GM18502 (cell line): ENCODE measurements at regions not wholly inside any gene's neighbourhood (a gene's known extent, or its start where the extent isn't known, plus 50 kb on each side); places are given as distances from the start of the nearest gene placed in this dataset.

ENCODE experiments used
- ATAC-seq: cut with Tn5 transposase; IDR thresholded peaks from one replicate; pipeline ENCODE4 v1.9.1; 2021; ENCODE audit warnings: mild to moderate bottlenecking; ENCODE audit not compliant: unreplicated experiment, poor library complexity

DNA sequence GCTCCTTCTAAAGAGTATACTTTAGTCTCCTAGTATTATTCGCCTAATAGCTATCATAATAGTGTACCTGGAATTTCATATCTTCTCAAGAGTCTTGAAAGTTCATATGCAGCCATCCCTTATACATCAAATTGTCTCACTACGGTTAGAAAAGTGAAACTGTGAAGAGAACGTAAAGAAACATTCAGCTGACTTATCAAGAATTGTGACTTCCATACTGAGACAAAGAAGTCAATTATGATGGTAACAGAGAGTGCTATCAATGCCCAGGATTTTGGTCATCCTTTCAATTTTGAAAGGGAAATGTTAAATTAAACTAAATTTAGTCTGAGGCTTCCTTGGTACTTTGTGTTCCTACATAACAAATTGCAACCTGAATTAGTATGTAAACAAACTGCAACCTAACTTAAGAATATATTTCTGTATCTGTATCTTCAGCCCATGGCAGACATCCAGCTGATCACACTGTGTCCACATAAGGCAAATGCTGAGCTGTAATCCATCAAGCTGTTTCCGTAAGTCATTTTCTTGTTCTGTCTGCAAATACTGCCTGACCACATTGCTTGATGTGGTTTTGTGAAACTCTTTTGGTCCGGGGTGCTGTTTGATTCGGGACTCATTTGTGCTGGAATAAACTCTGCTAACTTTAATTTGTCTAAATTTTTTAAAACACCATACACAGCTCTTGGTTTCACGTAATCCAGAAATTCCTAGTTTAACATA lies 469.6 kb downstream of the SI start:
- no peak for ATAC-seq

DNA sequence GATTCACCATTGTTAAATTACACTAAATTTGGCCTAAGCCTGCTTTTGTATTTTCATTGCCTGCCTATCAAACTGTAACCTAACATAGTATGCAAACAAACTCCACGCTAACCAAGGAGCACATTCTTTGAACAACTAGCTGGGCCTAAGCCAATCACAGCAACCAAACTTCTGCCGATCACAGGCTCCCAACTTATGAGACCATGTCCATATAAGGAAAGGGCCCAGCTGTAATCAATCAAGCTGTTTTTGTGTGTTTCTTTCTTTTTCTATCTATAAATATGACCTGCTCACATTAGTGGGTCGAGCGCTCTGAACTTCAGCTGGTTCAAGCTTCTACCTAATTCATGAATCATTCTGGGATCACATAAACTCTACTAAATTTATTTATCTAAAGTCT lies 473.6 kb downstream of the SI start:
- ATAC-seq: no peak

DNA sequence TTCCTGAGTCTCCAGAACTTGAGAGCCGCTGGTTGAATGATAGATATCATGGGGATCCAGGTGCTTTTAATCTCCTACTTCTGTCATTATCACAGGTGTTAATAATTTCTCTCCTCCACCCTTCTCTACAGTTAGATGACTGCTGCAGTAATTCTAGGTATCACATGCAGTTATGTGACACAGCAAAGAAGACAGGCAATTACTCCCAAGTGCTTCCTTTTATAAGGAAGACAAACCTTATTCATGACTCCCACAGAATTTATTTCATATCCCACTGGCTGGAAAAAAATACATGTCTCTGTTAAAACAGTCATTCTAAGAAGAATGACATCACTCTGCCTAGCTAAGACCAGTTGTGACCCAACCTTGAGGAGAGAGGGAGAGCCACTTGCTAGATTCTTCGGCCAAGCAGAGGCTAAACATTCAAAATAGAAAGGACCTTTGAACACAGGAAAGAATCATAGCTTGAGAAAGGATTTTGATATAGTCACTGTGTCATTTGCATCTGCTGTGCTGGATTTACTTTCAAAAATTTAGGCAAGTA lies 500.6 kb downstream of the SI start:
- no peak for ATAC-seq

DNA sequence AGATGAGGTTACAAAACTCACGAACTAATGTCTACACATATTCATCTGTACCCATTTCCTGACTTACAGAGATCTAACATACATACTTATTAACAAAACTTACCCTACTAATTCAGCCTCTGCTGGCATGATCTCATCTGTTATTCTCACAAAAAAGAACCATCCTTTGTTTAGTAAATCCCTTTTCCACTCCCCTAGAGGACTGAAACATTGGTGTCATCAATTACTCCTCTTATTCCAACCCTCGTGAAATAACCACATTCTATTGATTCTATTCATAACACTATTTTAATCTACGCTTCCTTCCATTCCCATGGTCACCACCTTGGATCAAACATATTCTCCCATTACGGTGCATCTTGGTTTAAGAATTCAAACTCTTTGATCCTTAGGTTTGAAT lies 505.9 kb downstream of the SI start:
- ATAC-seq: no peak

DNA sequence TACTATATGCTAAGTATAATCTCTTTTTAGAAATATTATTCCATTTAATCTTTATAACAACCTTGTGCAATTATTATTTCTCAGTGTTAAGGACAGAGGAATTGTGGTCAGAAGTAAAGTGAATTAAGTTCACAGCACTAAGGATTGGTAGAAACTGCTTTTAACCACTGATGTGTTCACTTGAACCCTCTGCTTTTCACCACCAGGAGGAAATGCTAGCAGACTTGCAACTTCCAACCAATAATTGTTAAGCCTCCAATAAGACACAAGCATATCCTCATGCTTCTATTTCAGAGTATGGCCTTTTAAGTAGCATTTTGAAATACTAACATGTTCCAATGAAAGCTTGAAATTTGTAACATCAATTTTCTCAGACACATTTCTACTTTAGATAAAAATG lies 527.4 kb downstream of the SI start:
- no peak for ATAC-seq

DNA sequence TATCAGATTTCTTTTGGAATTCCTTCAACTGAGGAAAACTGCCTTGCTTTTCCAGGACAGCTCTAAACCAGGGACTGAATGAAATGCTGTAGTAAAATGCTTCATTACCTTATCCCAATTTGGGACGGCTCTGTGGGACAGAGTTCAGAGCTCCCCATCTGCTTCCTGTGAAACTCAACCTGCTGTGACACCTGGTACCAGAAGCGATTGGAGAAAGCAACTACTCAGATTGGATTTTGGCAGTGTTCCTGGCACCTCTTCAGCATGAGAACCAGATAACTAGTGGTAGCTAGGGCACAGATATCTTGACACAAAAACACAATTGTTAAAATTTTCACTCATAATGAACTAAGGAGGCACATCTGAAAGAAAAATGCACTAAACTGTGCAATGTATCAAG lies 539.1 kb downstream of the SI start:
- ATAC-seq: no peak

DNA sequence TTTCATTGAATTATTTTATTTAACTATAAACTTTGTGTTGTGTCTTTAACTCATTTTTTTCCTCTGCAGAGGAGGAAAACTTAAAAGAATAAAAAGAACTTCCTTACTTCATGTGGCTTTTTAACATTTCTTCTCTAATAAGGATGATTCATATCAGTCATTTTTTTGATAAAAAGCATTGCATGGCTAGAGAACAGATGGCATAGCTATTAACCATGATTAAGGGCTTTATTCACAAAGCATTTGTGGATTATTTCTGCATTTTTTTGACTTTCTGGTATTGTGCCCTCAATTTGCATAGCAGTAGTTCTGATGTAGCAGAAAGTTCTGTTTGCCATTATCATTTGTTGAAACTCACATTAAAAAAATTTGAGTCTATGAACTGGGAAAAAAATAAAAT lies 540.8 kb downstream of the SI start:
- no peak for ATAC-seq

DNA sequence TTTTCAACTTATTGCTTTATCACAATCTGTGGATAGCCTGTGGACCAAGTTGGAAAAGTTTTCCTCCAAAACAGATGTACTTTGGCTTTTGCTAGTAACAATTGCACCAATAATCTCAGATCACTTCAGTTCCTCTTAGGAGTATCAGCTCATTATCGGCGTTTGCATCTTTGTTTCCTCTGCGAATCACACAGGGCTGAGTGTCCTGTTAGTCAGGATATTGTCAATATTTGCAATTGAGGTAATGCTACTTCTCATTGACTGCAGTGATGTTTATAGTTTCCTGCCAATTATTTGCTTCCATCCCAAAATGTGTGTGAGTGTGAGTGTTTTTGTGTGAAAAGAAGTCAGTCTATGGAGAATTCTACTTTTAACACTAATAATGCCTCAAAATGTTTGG lies 545.0 kb downstream of the SI start:
- no peak for ATAC-seq

DNA sequence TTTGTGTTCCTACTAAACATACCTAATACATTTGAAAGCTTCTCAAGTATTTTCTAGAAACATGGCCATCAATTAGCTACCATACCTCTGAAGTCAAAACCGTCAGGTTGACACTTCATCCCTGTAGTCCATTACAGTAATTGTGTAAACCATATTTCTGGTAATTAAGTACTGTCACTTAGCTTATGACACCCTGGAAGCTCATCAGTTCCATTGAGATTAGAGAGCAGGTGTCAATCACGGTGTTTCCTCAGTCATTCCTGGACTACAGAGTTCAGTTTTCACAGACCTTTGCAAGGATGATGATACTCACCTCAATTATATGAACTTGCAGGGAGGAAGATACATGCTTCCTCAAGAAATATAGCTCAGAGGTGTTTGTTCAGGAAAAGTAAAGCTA lies 552.0 kb downstream of the SI start:
- no peak for ATAC-seq

DNA sequence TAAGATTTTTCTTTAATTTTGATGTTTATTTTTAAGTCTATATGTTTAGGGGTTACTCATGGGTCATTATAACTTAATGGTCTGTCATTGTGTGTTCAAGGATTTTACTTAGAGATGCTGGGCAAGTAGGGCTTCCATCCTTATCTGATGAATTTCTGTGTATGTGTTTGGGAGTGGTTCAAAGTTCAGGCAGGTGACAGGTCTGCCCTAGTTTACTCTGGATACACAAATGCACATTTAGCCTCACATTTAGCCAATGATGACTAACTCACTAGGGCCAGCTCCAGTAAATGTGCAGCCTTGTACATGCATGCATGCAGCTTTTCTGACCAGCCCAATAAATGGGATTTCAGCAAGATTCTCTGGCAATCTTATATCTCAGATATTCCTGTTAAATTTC lies 554.1 kb downstream of the SI start:
- no peak for ATAC-seq

DNA sequence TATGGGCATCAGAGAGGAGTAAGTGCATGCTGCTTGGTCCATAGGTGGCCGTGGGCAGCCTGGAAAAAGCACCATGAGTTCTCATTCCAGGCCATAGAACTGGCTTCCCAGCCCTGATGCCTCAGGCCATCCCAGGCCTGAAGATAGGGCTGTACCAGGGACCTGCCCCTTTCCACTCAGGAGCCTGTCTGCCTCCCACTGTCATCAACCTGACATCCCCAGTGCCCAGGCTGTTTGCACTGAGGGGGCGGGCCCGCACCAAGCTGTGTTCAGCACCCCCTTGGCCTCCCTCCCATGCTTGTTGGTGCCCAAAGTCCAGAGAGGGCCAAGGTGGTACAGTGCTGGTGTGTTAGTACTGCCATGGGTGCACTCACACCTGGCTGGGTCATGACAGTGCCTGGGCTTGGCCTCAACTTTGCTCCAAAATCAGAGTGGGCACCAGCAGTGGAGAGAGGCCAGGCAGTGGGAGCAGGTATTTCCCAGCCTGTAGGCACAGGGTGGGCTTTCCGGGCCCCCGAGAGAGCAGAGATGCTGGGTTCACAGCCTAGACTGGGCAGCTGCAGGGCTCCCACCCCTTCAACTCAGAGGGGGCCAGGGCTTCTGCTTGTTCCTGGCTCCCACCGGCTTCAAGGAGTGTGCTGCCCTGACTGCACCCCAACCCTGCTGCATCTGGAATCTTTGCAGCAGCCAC lies 556.1 kb downstream of the SI start:
- ATAC-seq: no peak

DNA sequence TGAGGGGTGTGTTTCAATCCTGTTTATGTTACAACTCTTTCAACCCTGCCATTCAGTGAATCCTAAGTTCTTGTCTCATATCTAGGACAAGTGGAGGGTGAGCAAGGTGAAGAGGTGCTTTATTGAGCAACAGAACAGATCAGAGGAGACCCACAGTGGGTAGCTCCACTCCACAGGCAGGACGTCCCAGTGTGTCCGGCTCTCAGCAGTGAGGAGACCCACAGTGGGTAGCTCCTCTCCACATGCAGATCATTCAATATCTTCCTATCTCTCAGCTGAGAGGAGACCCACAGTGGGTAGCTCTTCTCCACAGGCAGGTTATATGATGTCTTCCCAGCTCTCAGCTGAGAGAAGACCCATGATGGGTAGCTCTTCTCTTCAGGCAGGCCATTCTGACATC lies 556.7 kb downstream of the SI start:
- ATAC-seq: no peak

DNA sequence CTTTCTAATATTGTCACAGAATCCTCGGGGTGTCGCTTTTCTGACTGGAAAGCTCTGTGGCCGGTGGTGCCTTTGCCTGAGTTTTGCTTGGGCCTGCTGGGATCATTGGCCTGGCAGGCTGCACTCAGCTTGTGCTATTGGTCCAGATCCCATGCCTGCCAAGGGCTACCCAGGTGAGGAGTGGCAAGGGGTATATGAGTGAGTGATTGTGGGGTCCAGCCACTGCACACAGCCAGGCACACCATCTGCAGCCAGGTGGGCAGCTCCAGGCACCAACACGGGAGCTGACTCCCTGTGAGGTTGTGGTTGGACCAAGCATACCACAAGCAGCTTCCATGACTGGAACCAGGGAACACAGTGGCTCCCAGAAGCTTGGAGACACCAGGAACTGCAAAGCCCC lies 557.2 kb downstream of the SI start:
- no peak for ATAC-seq

DNA sequence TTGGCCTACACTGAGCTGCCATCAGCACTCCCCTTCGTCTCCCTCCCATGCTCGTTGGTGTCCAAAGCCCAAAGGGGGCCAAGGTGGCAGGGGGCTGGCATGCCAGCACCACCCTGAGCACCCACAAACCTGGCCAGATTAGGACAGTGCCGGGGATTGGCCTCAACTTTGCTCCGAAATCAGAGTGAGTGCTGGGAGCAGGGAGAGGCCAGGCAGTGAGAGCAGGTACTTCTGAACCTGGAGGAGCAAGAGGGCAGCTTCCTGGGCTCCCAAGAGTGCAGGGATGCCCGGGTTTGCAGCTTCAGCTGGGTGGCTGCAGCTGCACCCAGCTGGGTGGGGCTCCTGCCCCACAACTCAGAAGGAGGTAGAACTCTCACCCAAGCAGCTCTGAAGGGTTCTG lies 563.0 kb downstream of the SI start:
- no peak for ATAC-seq

DNA sequence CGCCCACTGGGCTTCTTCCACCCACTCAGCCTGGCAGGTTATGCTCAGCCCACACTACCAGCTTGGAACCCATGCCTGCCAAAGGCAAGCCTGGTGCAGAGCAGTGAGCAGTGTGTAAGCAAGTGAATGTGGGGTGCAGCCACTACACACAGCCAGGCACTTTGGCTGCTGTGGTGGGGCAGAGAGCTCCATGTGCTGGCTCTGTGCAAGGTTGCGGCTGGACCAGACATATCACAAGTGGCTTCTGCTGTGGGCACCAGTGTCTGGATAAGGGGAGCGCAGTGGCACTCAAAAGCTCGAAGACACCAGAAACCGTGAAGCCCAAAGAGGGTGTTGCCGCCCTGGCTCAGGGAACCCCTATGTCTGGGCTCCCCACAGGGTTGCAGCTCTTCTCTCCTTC lies 563.7 kb downstream of the SI start:
- no peak for ATAC-seq

DNA sequence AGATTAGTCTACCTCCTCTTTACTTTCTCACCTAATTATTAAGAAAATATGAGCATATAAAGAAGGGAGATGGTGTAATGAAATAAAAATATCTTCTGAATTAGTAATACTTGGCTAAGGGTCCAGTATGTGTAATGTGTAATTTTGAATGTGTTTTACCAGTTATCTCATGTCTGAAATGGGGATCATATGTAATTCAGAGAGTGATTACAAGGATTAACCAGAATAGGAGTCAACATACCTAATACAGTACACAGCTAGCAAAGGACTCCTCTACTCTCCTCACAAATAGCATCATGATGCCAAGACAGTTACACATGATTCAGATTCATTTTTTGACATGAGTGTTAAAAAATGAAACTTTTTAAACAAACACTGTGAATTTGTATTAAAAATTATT lies 570.4 kb downstream of the SI start:
- ATAC-seq: no peak

DNA sequence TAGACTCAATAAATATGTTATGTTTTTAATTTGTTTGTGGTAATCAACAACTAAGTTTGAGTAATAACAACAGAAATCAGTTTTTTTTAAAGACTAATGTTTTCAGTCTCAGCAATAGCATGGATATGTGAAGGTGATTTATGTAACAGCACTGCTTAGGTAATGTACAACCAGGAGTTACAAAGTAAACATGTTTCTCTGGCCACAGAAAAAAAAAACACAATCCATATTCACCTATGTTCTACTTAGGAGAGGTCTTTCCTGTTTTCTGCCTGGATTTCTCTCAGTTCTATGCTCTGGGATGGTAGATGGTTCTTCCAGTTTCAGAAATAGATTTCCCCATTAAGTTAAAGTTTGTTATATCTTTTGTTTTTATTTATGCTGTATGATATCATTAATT lies 579.4 kb downstream of the SI start:
- no peak for ATAC-seq

DNA sequence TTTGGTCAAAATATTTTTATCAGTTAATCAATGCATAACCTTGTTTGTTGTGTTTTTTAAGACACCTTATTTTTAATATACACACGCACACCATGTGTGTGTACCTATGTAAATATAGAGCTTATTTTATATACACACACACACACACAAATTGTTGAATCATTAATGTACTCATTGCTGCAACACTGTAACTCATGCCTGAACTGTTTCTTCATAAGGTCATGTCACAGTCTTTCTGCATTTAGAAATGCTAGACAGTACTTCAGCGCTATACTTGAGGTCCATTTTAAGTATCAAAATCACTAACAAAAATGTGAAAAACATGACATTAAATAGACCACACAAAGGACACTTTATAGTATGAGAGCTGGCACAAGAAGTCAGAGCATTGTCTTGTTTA lies 589.4 kb downstream of the SI start:
- no peak for ATAC-seq

DNA sequence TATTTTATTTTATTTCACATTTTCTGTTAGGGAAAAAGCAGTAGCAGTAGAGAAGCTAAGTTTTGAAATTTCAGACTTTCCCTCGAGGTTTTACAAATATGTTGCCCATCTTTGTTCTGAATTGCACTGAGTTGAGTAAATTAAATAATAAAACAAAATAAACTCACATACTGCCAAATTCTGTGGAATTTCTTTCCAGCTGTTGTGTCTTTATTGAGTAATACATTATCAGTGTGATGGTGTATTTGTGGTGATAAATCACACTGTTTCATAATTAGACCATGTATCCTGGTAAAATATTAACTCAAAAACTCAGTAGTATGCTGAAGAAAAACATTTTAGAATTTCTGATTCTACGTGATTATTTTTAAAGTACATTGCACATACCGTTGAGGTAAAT lies 592.1 kb downstream of the SI start:
- no peak for ATAC-seq

DNA sequence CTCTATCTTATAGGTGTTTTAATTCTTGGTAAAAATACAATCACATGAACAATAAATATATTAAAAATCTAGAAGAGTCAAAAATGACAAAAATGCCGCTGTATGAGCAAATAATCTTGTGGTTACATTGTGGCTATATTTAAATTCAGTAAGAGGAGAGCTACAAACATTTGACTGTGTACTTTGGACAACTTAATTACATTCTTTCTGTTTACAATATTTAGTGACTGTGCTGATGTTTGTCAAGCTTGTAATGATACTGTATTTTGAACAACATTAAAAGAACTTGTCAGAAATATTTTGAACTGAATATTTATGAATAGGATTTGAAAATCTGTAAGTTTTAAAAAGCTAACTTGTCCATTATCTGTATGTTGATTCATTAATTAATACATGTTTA lies 598.3 kb downstream of the SI start:
- ATAC-seq: no peak

DNA sequence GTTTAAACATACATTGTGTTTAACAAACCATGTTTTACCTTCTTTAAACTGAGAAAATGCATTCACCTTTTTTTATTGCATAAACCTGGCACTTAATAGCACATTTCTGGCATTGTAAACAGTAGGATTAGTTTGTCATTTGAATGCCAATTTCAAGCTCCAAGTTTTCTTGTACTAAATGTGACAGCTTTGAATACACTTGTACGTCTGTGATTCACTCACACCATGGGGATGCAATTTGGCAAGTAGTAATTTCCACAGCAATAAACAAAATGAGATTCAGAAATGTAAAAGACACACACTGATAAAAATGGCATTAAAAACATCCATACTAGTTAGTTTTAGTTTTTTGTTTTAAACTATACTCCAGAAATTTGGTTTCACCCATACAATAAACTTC lies 598.9 kb downstream of the SI start:
- ATAC-seq: no peak

DNA sequence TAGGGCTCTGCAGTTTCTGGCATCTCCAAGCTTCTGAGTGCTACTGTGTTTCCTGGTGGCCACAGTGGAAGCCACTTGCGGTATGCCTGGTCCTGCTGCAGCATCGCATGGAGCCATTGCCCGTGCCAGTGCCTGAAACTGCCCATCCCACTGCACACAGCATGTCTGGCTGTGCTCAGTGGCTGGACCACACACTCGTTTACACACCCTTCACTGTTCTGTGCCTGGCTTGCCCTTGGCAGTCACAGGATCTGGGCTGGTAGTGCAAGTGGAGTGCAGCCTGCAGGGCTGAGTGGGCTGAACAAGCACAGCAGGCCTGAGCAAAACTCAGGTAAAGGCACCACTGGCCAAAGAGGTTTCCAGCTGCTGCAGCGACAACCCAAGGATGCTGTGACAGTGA lies 600.0 kb downstream of the SI start:
- no peak for ATAC-seq
